ENCODE measurements at regions not wholly inside any gene's neighbourhood (a gene's known extent, or its start where the extent isn't known, plus 50 kb on each side); places are given as distances from the start of the nearest gene placed in this dataset.

- no peak for TF ChIP-seq CTCF (IDR thresholded peaks at IDR 0.05; ENCODE audit: low read depth, low read length)
- TF ChIP-seq EZH2phosphoT487 (IDR thresholded peaks at IDR 0.05; ENCODE audit: low read depth) = no peak
Measured at GRCh38 chr2:191500566-191500883, 177.4 kb upstream of the NABP1 start.

All from OCI-LY3 (cell line).